SK-N-SH (cell line): ENCODE measurements at regions not wholly inside any gene's neighbourhood (a gene's known extent, or its start where the extent isn't known, plus 50 kb on each side); places are given as distances from the start of the nearest gene placed in this dataset.

Experiments
- EZH2phosphoT487 ChIP-seq: fragments of 200-600 bp; sonication (generic); IDR thresholded peaks from 2 replicates; pipeline ENCODE4 v1.6.1; 2017; ENCODE audit warnings: low read depth, mixed run types, mild to moderate bottlenecking, antibody characterized with exemption, moderate library complexity, borderline replicate concordance
- FOXJ3 ChIP-seq: sonication (generic); formaldehyde crosslinking; IDR thresholded peaks from 2 replicates; pipeline ENCODE4 v1.5.1; 2020; ENCODE audit warnings: mild to moderate bottlenecking, missing genetic modification reagents
- TF ChIP-seq, protein P1 (sequence below): fragments of 200-600 bp; sonication (generic); IDR thresholded peaks from 2 replicates; pipeline ENCODE4 v1.6.1; 2017; ENCODE audit warnings: antibody characterized with exemption, mild to moderate bottlenecking, moderate library complexity

DNA sequence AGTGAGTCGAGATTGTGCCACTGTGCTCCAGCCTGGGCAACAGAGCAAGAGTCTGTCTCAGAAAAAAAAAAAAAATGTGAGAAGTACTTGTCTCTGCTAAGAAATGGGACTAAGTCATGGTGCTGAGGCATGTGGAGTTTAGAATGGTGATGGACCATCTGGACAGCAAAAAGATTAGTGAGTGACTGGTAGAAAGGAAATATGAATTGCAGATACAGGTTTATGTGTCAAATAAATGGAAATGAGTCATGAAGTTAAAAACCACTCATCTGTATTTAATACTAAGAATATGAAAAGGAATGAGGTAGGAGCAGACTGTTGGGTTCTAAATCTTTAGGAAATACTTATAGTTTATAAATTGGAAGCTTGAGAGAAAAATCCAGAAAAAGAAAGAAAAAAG lies 625.7 kb upstream of the ANKRD30A start:
- no peak for TF ChIP-seq FOXJ3 (CRISPR knock-in tag)
- TF ChIP-seq EZH2phosphoT487 = no peak
- TF ChIP-seq, protein P1, sequence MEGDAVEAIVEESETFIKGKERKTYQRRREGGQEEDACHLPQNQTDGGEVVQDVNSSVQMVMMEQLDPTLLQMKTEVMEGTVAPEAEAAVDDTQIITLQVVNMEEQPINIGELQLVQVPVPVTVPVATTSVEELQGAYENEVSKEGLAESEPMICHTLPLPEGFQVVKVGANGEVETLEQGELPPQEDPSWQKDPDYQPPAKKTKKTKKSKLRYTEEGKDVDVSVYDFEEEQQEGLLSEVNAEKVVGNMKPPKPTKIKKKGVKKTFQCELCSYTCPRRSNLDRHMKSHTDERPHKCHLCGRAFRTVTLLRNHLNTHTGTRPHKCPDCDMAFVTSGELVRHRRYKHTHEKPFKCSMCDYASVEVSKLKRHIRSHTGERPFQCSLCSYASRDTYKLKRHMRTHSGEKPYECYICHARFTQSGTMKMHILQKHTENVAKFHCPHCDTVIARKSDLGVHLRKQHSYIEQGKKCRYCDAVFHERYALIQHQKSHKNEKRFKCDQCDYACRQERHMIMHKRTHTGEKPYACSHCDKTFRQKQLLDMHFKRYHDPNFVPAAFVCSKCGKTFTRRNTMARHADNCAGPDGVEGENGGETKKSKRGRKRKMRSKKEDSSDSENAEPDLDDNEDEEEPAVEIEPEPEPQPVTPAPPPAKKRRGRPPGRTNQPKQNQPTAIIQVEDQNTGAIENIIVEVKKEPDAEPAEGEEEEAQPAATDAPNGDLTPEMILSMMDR = no peak
